ENCODE measurements at regions not wholly inside any gene's neighbourhood (a gene's known extent, or its start where the extent isn't known, plus 50 kb on each side); places are given as distances from the start of the nearest gene placed in this dataset.

DNA sequence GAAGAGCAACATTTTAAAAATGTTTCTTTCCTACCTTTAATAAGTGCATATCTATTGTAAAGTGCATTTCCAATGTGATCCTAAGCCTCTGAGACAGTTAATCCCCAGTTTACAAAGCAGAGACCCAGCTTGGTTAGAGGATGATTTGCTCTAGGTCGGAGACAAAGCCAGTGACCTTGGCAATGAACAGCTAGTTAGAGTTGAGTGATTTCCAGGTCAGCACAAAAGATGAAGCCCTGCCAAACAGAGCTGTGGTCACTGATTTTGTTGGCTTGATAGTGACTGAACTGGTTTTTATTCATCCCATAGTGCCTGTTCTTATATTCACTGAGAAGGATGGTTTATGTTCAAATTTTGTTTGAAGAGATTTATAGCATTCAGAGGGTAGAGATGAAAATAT lies 56.6 kb upstream of the CD83 start:
- TF ChIP-seq EZH2 (IDR thresholded peaks at IDR 0.05): no peak
- TF ChIP-seq POLR2AphosphoS5 (IDR thresholded peaks at IDR 0.05; ENCODE audit: borderline replicate concordance, low read depth, low read length): no peak
- no peak for TF ChIP-seq FOXP2 (optimal IDR thresholded peaks at IDR 0.05; ENCODE audit: control extremely low read depth, extremely low read length, insufficient read depth)
